Osteocyte (in vitro differentiated cells): ENCODE measurements at regions not wholly inside any gene's neighbourhood (a gene's known extent, or its start where the extent isn't known, plus 50 kb on each side); places are given as distances from the start of the nearest gene placed in this dataset.
A peak's percentile ranks its signal among the peaks of the same experiment; 100 is the strongest.

Experiments
- DNase-seq: peaks from one replicate; pipeline ENCODE4 v3.0.0; 2021; ENCODE audit warnings: mixed read lengths; ENCODE audit not compliant: unreplicated experiment; ENCODE audit errors: extremely low spot score
- H3K27ac Mint-ChIP-seq: one replicate; pipeline ENCODE4 v1.8.0; 2021; ENCODE audit warnings: mild to moderate bottlenecking, mixed read lengths; ENCODE audit not compliant: unreplicated experiment
- H3K27me3 Mint-ChIP-seq: one replicate; pipeline ENCODE4 v1.8.0; 2021; ENCODE audit warnings: mixed read lengths; ENCODE audit not compliant: unreplicated experiment
- H3K36me3 Mint-ChIP-seq: one replicate; pipeline ENCODE4 v1.8.0; 2021; ENCODE audit warnings: mixed read lengths; ENCODE audit not compliant: unreplicated experiment
- H3K4me1 Mint-ChIP-seq: one replicate; pipeline ENCODE4 v1.8.0; 2021; ENCODE audit warnings: mixed read lengths; ENCODE audit not compliant: unreplicated experiment
- H3K4me3 Mint-ChIP-seq: one replicate; pipeline ENCODE4 v1.8.0; 2021; ENCODE audit warnings: mild to moderate bottlenecking, moderate library complexity, mixed read lengths; ENCODE audit not compliant: unreplicated experiment
- H3K9me3 Mint-ChIP-seq: one replicate; pipeline ENCODE4 v1.8.0; 2021; ENCODE audit warnings: mixed read lengths; ENCODE audit not compliant: unreplicated experiment
- CTCF ChIP-seq: fragments of 200-600 bp; sonication (generic); IDR thresholded peaks from 2 replicates; pipeline ENCODE4 v1.5.0; 2021; ENCODE audit warnings: antibody characterized with exemption, mild to moderate bottlenecking, moderate library complexity

- DNase-seq, result no peak
- no peak overlapping the region for H3K27ac Mint-ChIP-seq
- TF ChIP-seq CTCF, result no peak
- no peaks in the 10 kb centered on the region for H3K36me3 Mint-ChIP-seq
- peaks cover 9% of the 10 kb centered on the region for H3K4me1 Mint-ChIP-seq
- no peak overlapping the region for H3K4me3 Mint-ChIP-seq
- no peaks in the 10 kb centered on the region for H3K9me3 Mint-ChIP-seq
- H3K27me3 Mint-ChIP-seq, result peaks cover 38% of the 10 kb centered on the region
These were observed 142.6 kb upstream of the CPSF6 start for GRCh38 chr12:69096669-69097335.

GRCh38 chr12:69097619-69098368 lies 141.6 kb upstream of the CPSF6 start:
- Mint-ChIP-seq H3K27ac (no peak overlapping the region), H3K27me3 (peaks cover 31% of the 10 kb centered on the region), H3K36me3 (no peaks in the 10 kb centered on the region), H3K9me3 (no peaks in the 10 kb centered on the region), H3K4me1 (peaks cover 10% of the 10 kb centered on the region), H3K4me3 (no peak overlapping the region)
- DNase-seq, result no peak
- TF ChIP-seq CTCF, result no peak

GRCh38 chr12:69099201-69099837 lies 140.1 kb upstream of the CPSF6 start:
- TF ChIP-seq CTCF, result no peak
- Mint-ChIP-seq H3K4me3 (no peak overlapping the region), H3K27me3 (peaks cover 26% of the 10 kb centered on the region), H3K4me1 (peaks cover 10% of the 10 kb centered on the region), H3K36me3 (no peaks in the 10 kb centered on the region), H3K9me3 (no peaks in the 10 kb centered on the region), H3K27ac (no peak overlapping the region)
- DNase-seq, result peak; percentile 23

GRCh38 chr12:69101505-69101904 lies 137.9 kb upstream of the CPSF6 start:
- no peak for TF ChIP-seq CTCF
- peak; percentile 5 for DNase-seq
- H3K27ac Mint-ChIP-seq, result no peak overlapping the region
- no peaks in the 10 kb centered on the region for H3K36me3 Mint-ChIP-seq
- peaks cover 10% of the 10 kb centered on the region for H3K4me1 Mint-ChIP-seq
- H3K27me3 Mint-ChIP-seq, result peaks cover 28% of the 10 kb centered on the region
- H3K4me3 Mint-ChIP-seq, result no peak overlapping the region
- no peaks in the 10 kb centered on the region for H3K9me3 Mint-ChIP-seq

- no peak overlapping the region for H3K4me3 Mint-ChIP-seq
- H3K9me3 Mint-ChIP-seq, result no peaks in the 10 kb centered on the region
- no peak overlapping the region for H3K27ac Mint-ChIP-seq
- peaks cover 16% of the 10 kb centered on the region for H3K4me1 Mint-ChIP-seq
- no peak for TF ChIP-seq CTCF
- H3K36me3 Mint-ChIP-seq, result no peaks in the 10 kb centered on the region
- H3K27me3 Mint-ChIP-seq, result peaks cover 28% of the 10 kb centered on the region
- peak; percentile 11 for DNase-seq
These were observed 136.5 kb upstream of the CPSF6 start for GRCh38 chr12:69102856-69103255.
